NCI-H128 (cell line): ENCODE measurements at regions not wholly inside any gene's neighbourhood (a gene's known extent, or its start where the extent isn't known, plus 50 kb on each side); places are given as distances from the start of the nearest gene placed in this dataset.

ENCODE experiments used
- DNase-seq: peaks from one replicate; lab custom pipeline; 2025; ENCODE audit not compliant: unreplicated experiment; lab: John Stamatoyannopoulos, UW

GRCh38 chr4:124333466-124333865 is 379.1 kb downstream of the ANKRD50 start:
- no peak for DNase-seq

GRCh38 chr4:124334119-124334518 is 378.4 kb downstream of the ANKRD50 start:
- DNase-seq = peak; percentile 6

GRCh38 chr4:124337874-124338273 is 374.7 kb downstream of the ANKRD50 start:
- no peak for DNase-seq

- no peak for DNase-seq
Measured at GRCh38 chr4:124343661-124344171, 368.8 kb downstream of the ANKRD50 start.

GRCh38 chr4:124372916-124373315 is 339.6 kb downstream of the ANKRD50 start:
- DNase-seq = no peak

- no peak for DNase-seq
Measured at GRCh38 chr4:124386163-124386562, 326.4 kb downstream of the ANKRD50 start.

- DNase-seq = no peak
Measured at GRCh38 chr4:124386648-124387047, 325.9 kb downstream of the ANKRD50 start.

GRCh38 chr4:124389591-124389990 is 322.9 kb downstream of the ANKRD50 start:
- DNase-seq = no peak

GRCh38 chr4:124390861-124391260 is 321.7 kb downstream of the ANKRD50 start:
- DNase-seq = no peak

GRCh38 chr4:124396333-124396732 is 316.2 kb downstream of the ANKRD50 start:
- no peak for DNase-seq

- DNase-seq = no peak
Measured at GRCh38 chr4:124401606-124402005, 310.9 kb downstream of the ANKRD50 start.

GRCh38 chr4:124409044-124409443 is 303.5 kb downstream of the ANKRD50 start:
- no peak for DNase-seq

GRCh38 chr4:124414276-124415040 is 298.1 kb downstream of the ANKRD50 start:
- DNase-seq = no peak

- DNase-seq = no peak
Measured at GRCh38 chr4:124415146-124415545, 297.4 kb downstream of the ANKRD50 start.

GRCh38 chr4:124417371-124417770 is 295.2 kb downstream of the ANKRD50 start:
- no peak for DNase-seq

GRCh38 chr4:124420166-124420695 is 292.3 kb downstream of the ANKRD50 start:
- DNase-seq = no peak

GRCh38 chr4:124423160-124423559 is 289.4 kb downstream of the ANKRD50 start:
- no peak for DNase-seq

- no peak for DNase-seq
Measured at GRCh38 chr4:124426279-124426678, 286.3 kb downstream of the ANKRD50 start.

- DNase-seq = no peak
Measured at GRCh38 chr4:124427095-124427767, 285.3 kb downstream of the ANKRD50 start.

- no peak for DNase-seq
Measured at GRCh38 chr4:124428648-124429047, 283.9 kb downstream of the ANKRD50 start.

GRCh38 chr4:124429746-124430250 is 282.7 kb downstream of the ANKRD50 start:
- no peak for DNase-seq

- no peak for DNase-seq
Measured at GRCh38 chr4:124431653-124432192, 280.8 kb downstream of the ANKRD50 start.
